ENCODE measurements at regions not wholly inside any gene's neighbourhood (a gene's known extent, or its start where the extent isn't known, plus 50 kb on each side); places are given as distances from the start of the nearest gene placed in this dataset.

GRCh38 chr15:62338497-62338896 lies 173.4 kb upstream of the C2CD4B start:
- Histone ChIP-seq H3K27ac (ENCODE audit: low read length) (no peak overlapping the region), H3K9ac (ENCODE audit: low read length) (no peak overlapping the region), H2AFZ (ENCODE audit: low read length) (no peak overlapping the region), H3K79me2 (ENCODE audit: low read length) (no peaks in the 10 kb centered on the region), H3K36me3 (replicated peaks; ENCODE audit: insufficient read depth, low read length) (no peaks in the 10 kb centered on the region), H3K4me1 (ENCODE audit: low read length) (no peaks in the 10 kb centered on the region), H3K9me3 (replicated peaks; ENCODE audit: insufficient read depth, low read length) (no peaks in the 10 kb centered on the region), H3K4me2 (ENCODE audit: low read depth, low read length) (no peak overlapping the region), H4K20me1 (ENCODE audit: insufficient read depth, low read length) (no peaks in the 10 kb centered on the region), H3K9me2 (replicated peaks; ENCODE audit: insufficient read depth, low read length) (no peaks in the 10 kb centered on the region), H3K27me3 (replicated peaks; ENCODE audit: insufficient read depth, low read length) (no peaks in the 10 kb centered on the region), H3K4me3 (ENCODE audit: low read length) (no peak overlapping the region), H3F3A (ENCODE audit: insufficient read depth, low read length) (no peaks in the 10 kb centered on the region)
- DNase-seq, result no peak
- TF ChIP-seq CTCF (IDR thresholded peaks at IDR 0.05; ENCODE audit: low read length) (no peak), EZH2phosphoT487 (IDR thresholded peaks at IDR 0.05; ENCODE audit: low read length) (no peak), EZH2 (optimal IDR thresholded peaks at IDR 0.05; ENCODE audit: low read depth, low read length) (no peak)

DNA sequence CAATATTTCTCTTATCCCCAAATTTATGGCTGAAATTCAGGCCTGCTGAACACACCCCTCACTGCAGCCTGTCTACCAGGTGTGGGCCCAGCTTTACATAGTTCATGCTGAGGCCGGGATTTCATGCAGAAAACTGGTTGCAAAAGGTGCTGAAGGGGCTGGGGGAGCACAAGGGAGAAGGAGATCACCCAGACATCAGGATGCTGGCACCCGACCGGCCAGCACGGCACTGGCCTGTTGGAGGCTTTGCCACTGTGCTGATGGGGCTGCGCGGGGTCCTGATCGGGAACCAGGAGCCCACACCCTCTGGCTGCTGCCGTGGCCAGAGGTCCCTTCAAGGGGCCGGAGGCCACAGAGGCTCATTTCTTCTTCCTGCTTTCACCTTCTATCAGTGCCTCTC lies 177.9 kb upstream of the C2CD4B start:
- H2AFZ ChIP-seq (ENCODE audit: low read length), result no peak overlapping the region
- H3K9me3 ChIP-seq (replicated peaks; ENCODE audit: insufficient read depth, low read length), result no peaks in the 10 kb centered on the region
- no peaks in the 10 kb centered on the region for H3F3A ChIP-seq (ENCODE audit: insufficient read depth, low read length)
- H3K36me3 ChIP-seq (replicated peaks; ENCODE audit: insufficient read depth, low read length), result no peaks in the 10 kb centered on the region
- TF ChIP-seq CTCF (IDR thresholded peaks at IDR 0.05; ENCODE audit: low read length) (no peak), EZH2 (optimal IDR thresholded peaks at IDR 0.05; ENCODE audit: low read depth, low read length) (no peak), EZH2phosphoT487 (IDR thresholded peaks at IDR 0.05; ENCODE audit: low read length) (no peak)
- H3K79me2 ChIP-seq (ENCODE audit: low read length), result no peaks in the 10 kb centered on the region
- no peaks in the 10 kb centered on the region for H3K9me2 ChIP-seq (replicated peaks; ENCODE audit: insufficient read depth, low read length)
- DNase-seq, result no peak
- H3K9ac ChIP-seq (ENCODE audit: low read length), result no peak overlapping the region
- no peak overlapping the region for H3K27ac ChIP-seq (ENCODE audit: low read length)
- no peak overlapping the region for H3K4me3 ChIP-seq (ENCODE audit: low read length)
- H3K4me2 ChIP-seq (ENCODE audit: low read depth, low read length), result no peak overlapping the region
- H3K4me1 ChIP-seq (ENCODE audit: low read length), result no peaks in the 10 kb centered on the region
- H3K27me3 ChIP-seq (replicated peaks; ENCODE audit: insufficient read depth, low read length), result no peaks in the 10 kb centered on the region
- no peaks in the 10 kb centered on the region for H4K20me1 ChIP-seq (ENCODE audit: insufficient read depth, low read length)

- no peak overlapping the region for H3K4me2 ChIP-seq (ENCODE audit: low read depth, low read length)
- no peaks in the 10 kb centered on the region for H3K27me3 ChIP-seq (replicated peaks; ENCODE audit: insufficient read depth, low read length)
- no peaks in the 10 kb centered on the region for H3K36me3 ChIP-seq (replicated peaks; ENCODE audit: insufficient read depth, low read length)
- no peak overlapping the region for H3K4me3 ChIP-seq (ENCODE audit: low read length)
- H3F3A ChIP-seq (ENCODE audit: insufficient read depth, low read length), result no peaks in the 10 kb centered on the region
- H3K9ac ChIP-seq (ENCODE audit: low read length), result no peak overlapping the region
- no peak overlapping the region for H2AFZ ChIP-seq (ENCODE audit: low read length)
- H3K4me1 ChIP-seq (ENCODE audit: low read length), result no peaks in the 10 kb centered on the region
- no peaks in the 10 kb centered on the region for H3K9me2 ChIP-seq (replicated peaks; ENCODE audit: insufficient read depth, low read length)
- no peaks in the 10 kb centered on the region for H3K79me2 ChIP-seq (ENCODE audit: low read length)
- H3K9me3 ChIP-seq (replicated peaks; ENCODE audit: insufficient read depth, low read length), result no peaks in the 10 kb centered on the region
- TF ChIP-seq EZH2phosphoT487 (IDR thresholded peaks at IDR 0.05; ENCODE audit: low read length) (no peak), EZH2 (optimal IDR thresholded peaks at IDR 0.05; ENCODE audit: low read depth, low read length) (no peak), CTCF (IDR thresholded peaks at IDR 0.05; ENCODE audit: low read length) (no peak)
- H4K20me1 ChIP-seq (ENCODE audit: insufficient read depth, low read length), result no peaks in the 10 kb centered on the region
- no peak for DNase-seq
- H3K27ac ChIP-seq (ENCODE audit: low read length), result no peak overlapping the region
These were observed 178.3 kb upstream of the C2CD4B start for GRCh38 chr15:62343397-62343796.

All from MM.1S (cell line).